ENCODE measurements at regions not wholly inside any gene's neighbourhood (a gene's known extent, or its start where the extent isn't known, plus 50 kb on each side); places are given as distances from the start of the nearest gene placed in this dataset.

GRCh38 chr7:84800846-84801245, 386.0 kb downstream of the SEMA3D start:
- ATAC-seq, result no peak
- no peak for DNase-seq
- Histone ChIP-seq H3K9me3 (no peaks in the 10 kb centered on the region), H3K4me3 (no peak overlapping the region), H3K36me3 (ENCODE audit: low read depth) (no peaks in the 10 kb centered on the region), H3K4me1 (ENCODE audit: low read depth) (no peaks in the 10 kb centered on the region)
- TF ChIP-seq CTCF (IDR thresholded peaks at IDR 0.05), result no peak
- intact Hi-C loops (cut with DNase I, micrococcal nuclease), result no loop called here

- H3K4me3 ChIP-seq, result no peak overlapping the region
- intact Hi-C loops (cut with DNase I, micrococcal nuclease), result no loop called here
- no peaks in the 10 kb centered on the region for H3K9me3 ChIP-seq
- no peak for TF ChIP-seq CTCF (IDR thresholded peaks at IDR 0.05)
- peak; percentile 13 for ATAC-seq
- H3K4me1 ChIP-seq (ENCODE audit: low read depth), result no peaks in the 10 kb centered on the region
- DNase-seq, result peak in 1 of 3 donors; percentile 3
- no peaks in the 10 kb centered on the region for H3K36me3 ChIP-seq (ENCODE audit: low read depth)
These were observed 387.8 kb downstream of the SEMA3D start for GRCh38 chr7:84799106-84799505.

GRCh38 chr7:84792231-84792893, 394.5 kb downstream of the SEMA3D start:
- intact Hi-C loops (cut with DNase I, micrococcal nuclease), result no loop called here
- no peak for TF ChIP-seq CTCF (IDR thresholded peaks at IDR 0.05)
- no peaks in the 10 kb centered on the region for H3K4me1 ChIP-seq (ENCODE audit: low read depth)
- H3K9me3 ChIP-seq, result no peaks in the 10 kb centered on the region
- no peaks in the 10 kb centered on the region for H3K36me3 ChIP-seq (ENCODE audit: low read depth)
- ATAC-seq, result no peak
- no peak for DNase-seq
- H3K4me3 ChIP-seq, result no peak overlapping the region

- ATAC-seq, result no peak
- intact Hi-C loops (cut with DNase I, micrococcal nuclease), result no loop called here
These were observed 396.0 kb downstream of the SEMA3D start for GRCh38 chr7:84790882-84791281.

GRCh38 chr7:84786073-84786472, 400.8 kb downstream of the SEMA3D start:
- ATAC-seq, result no peak
- Histone ChIP-seq H3K4me3 (no peak overlapping the region), H3K4me1 (ENCODE audit: low read depth) (no peaks in the 10 kb centered on the region), H3K36me3 (ENCODE audit: low read depth) (no peaks in the 10 kb centered on the region), H3K9me3 (no peaks in the 10 kb centered on the region)
- TF ChIP-seq CTCF (IDR thresholded peaks at IDR 0.05), result no peak
- intact Hi-C loops (cut with DNase I, micrococcal nuclease), result no loop called here
- no peak for DNase-seq

More at GRCh38 chr7:84790882-84791281, 396.0 kb downstream of the SEMA3D start:
- no peak overlapping the region for H3K4me3 ChIP-seq
- no peak for DNase-seq
- TF ChIP-seq CTCF (IDR thresholded peaks at IDR 0.05), result no peak
- H3K36me3 ChIP-seq (ENCODE audit: low read depth), result no peaks in the 10 kb centered on the region
- H3K9me3 ChIP-seq, result no peaks in the 10 kb centered on the region
- H3K4me1 ChIP-seq (ENCODE audit: low read depth), result no peaks in the 10 kb centered on the region

GRCh38 chr7:84784450-84784849, 402.4 kb downstream of the SEMA3D start:
- H3K4me3 ChIP-seq, result no peak overlapping the region
- DNase-seq (no peak), ATAC-seq (no peak)
- intact Hi-C loops (cut with DNase I, micrococcal nuclease), result no loop called here
- H3K36me3 ChIP-seq (ENCODE audit: low read depth), result no peaks in the 10 kb centered on the region
- H3K9me3 ChIP-seq, result no peaks in the 10 kb centered on the region
- H3K4me1 ChIP-seq (ENCODE audit: low read depth), result no peaks in the 10 kb centered on the region
- TF ChIP-seq CTCF (IDR thresholded peaks at IDR 0.05), result no peak

Measured in mucosa of descending colon (tissue), 3 donors.